DMS114 treated with DMSO at 0.1 percent for 48 hours (cell line): ENCODE measurements at regions not wholly inside any gene's neighbourhood (a gene's known extent, or its start where the extent isn't known, plus 50 kb on each side); places are given as distances from the start of the nearest gene placed in this dataset.

Source experiments
- DNase-seq: peaks from one replicate; lab custom pipeline; 2025; ENCODE audit not compliant: unreplicated experiment; lab: John Stamatoyannopoulos, UW

- DNase-seq = no peak
Measured at GRCh38 chr5:60263346-60263745, 369.8 kb upstream of the PDE4D start.

GRCh38 chr5:60262576-60263295 lies 369.2 kb upstream of the PDE4D start:
- no peak for DNase-seq

- DNase-seq = no peak
Measured at GRCh38 chr5:60261732-60262131, 368.2 kb upstream of the PDE4D start.

- no peak for DNase-seq
Measured at GRCh38 chr5:60260658-60261057, 367.1 kb upstream of the PDE4D start.

GRCh38 chr5:60259730-60260129 lies 366.2 kb upstream of the PDE4D start:
- no peak for DNase-seq

GRCh38 chr5:60257596-60258271 lies 364.2 kb upstream of the PDE4D start:
- no peak for DNase-seq

GRCh38 chr5:60256546-60256945 lies 363.0 kb upstream of the PDE4D start:
- no peak for DNase-seq

GRCh38 chr5:60248901-60249300 lies 355.4 kb upstream of the PDE4D start:
- no peak for DNase-seq

- DNase-seq = no peak
Measured at GRCh38 chr5:60243713-60244112, 350.2 kb upstream of the PDE4D start.

GRCh38 chr5:60232036-60232795 lies 338.7 kb upstream of the PDE4D start:
- no peak for DNase-seq

- no peak for DNase-seq
Measured at GRCh38 chr5:60230456-60230855, 336.9 kb upstream of the PDE4D start.

- no peak for DNase-seq
Measured at GRCh38 chr5:60229691-60230185, 336.2 kb upstream of the PDE4D start.

GRCh38 chr5:60228676-60229075 lies 335.1 kb upstream of the PDE4D start:
- no peak for DNase-seq

GRCh38 chr5:60226128-60226527 lies 332.6 kb upstream of the PDE4D start:
- no peak for DNase-seq

- DNase-seq = no peak
Measured at GRCh38 chr5:60223342-60223741, 329.8 kb upstream of the PDE4D start.

- no peak for DNase-seq
Measured at GRCh38 chr5:60219921-60220320, 326.4 kb upstream of the PDE4D start.

- no peak for DNase-seq
Measured at GRCh38 chr5:60210810-60211209, 317.3 kb upstream of the PDE4D start.

- DNase-seq = no peak
Measured at GRCh38 chr5:60209146-60209840, 315.8 kb upstream of the PDE4D start.

- DNase-seq = no peak
Measured at GRCh38 chr5:60208716-60209115, 315.2 kb upstream of the PDE4D start.

GRCh38 chr5:60207040-60207439 lies 313.5 kb upstream of the PDE4D start:
- no peak for DNase-seq

GRCh38 chr5:60206234-60206633 lies 312.7 kb upstream of the PDE4D start:
- DNase-seq = no peak
